OCI-M2 (cell line): ENCODE measurements at regions not wholly inside any gene's neighbourhood (a gene's known extent, or its start where the extent isn't known, plus 50 kb on each side); places are given as distances from the start of the nearest gene placed in this dataset.

ENCODE experiments used
- DNase-seq: peaks from one replicate; lab custom pipeline; 2025; ENCODE audit not compliant: unreplicated experiment; lab: John Stamatoyannopoulos, UW

- no peak for DNase-seq
These were observed 78.0 kb downstream of the ZIC5 start for GRCh38 chr13:99893567-99893966.

- DNase-seq, result no peak
These were observed 78.6 kb downstream of the ZIC5 start for GRCh38 chr13:99892866-99893504.

GRCh38 chr13:99892196-99892613, 79.4 kb downstream of the ZIC5 start:
- no peak for DNase-seq

- no peak for DNase-seq
These were observed 84.9 kb downstream of the ZIC5 start for GRCh38 chr13:99886706-99887105.

GRCh38 chr13:99884913-99885312, 86.7 kb downstream of the ZIC5 start:
- DNase-seq, result no peak

GRCh38 chr13:99883805-99884204, 87.8 kb downstream of the ZIC5 start:
- no peak for DNase-seq

GRCh38 chr13:99878921-99879610, 92.5 kb downstream of the ZIC5 start:
- DNase-seq, result no peak

- DNase-seq, result no peak
These were observed 94.9 kb downstream of the ZIC5 start for GRCh38 chr13:99876651-99877050.

- DNase-seq, result no peak
These were observed 96.2 kb downstream of the ZIC5 start for GRCh38 chr13:99875391-99875790.

GRCh38 chr13:99873832-99874430, 97.6 kb downstream of the ZIC5 start:
- no peak for DNase-seq

GRCh38 chr13:99873141-99873540, 98.4 kb downstream of the ZIC5 start:
- no peak for DNase-seq

GRCh38 chr13:99871249-99871898, 100.2 kb downstream of the ZIC5 start:
- no peak for DNase-seq

GRCh38 chr13:99870541-99870940, 101.0 kb downstream of the ZIC5 start:
- no peak for DNase-seq

- DNase-seq, result no peak
These were observed 101.7 kb downstream of the ZIC5 start for GRCh38 chr13:99869830-99870229.

GRCh38 chr13:99868767-99869166, 102.8 kb downstream of the ZIC5 start:
- DNase-seq, result no peak

GRCh38 chr13:99867535-99868257, 103.9 kb downstream of the ZIC5 start:
- no peak for DNase-seq

GRCh38 chr13:99866781-99867180, 104.8 kb downstream of the ZIC5 start:
- no peak for DNase-seq

GRCh38 chr13:99865420-99865930, 106.1 kb downstream of the ZIC5 start:
- no peak for DNase-seq

- DNase-seq, result no peak
These were observed 107.0 kb downstream of the ZIC5 start for GRCh38 chr13:99864627-99864990.

- DNase-seq, result no peak
These were observed 107.6 kb downstream of the ZIC5 start for GRCh38 chr13:99863789-99864626.
